ENCODE measurements at regions not wholly inside any gene's neighbourhood (a gene's known extent, or its start where the extent isn't known, plus 50 kb on each side); places are given as distances from the start of the nearest gene placed in this dataset.

DNA sequence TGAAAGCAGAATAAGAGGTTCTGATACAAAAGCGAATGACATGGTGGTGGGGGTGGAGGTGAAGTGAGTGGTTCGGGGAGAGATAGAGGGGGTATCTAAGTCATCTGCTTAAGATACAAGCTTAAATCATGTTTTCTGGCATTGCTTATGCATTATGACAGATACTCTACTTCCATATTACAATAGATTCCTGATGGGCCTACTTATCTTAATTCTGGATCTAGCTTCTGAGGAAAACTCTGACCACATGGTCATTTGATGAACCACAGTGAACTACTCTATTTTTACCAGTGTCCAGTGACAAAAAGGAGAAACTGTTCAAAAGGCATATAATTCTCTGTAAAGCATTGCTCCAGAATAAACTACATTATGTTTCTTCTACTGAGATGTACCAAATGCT is 673.7 kb upstream of the CCDC54 start:
- TF ChIP-seq, protein P1, sequence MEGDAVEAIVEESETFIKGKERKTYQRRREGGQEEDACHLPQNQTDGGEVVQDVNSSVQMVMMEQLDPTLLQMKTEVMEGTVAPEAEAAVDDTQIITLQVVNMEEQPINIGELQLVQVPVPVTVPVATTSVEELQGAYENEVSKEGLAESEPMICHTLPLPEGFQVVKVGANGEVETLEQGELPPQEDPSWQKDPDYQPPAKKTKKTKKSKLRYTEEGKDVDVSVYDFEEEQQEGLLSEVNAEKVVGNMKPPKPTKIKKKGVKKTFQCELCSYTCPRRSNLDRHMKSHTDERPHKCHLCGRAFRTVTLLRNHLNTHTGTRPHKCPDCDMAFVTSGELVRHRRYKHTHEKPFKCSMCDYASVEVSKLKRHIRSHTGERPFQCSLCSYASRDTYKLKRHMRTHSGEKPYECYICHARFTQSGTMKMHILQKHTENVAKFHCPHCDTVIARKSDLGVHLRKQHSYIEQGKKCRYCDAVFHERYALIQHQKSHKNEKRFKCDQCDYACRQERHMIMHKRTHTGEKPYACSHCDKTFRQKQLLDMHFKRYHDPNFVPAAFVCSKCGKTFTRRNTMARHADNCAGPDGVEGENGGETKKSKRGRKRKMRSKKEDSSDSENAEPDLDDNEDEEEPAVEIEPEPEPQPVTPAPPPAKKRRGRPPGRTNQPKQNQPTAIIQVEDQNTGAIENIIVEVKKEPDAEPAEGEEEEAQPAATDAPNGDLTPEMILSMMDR (IDR thresholded peaks at IDR 0.05): no peak
- TF ChIP-seq POLR2A (IDR thresholded peaks at IDR 0.05): no peak

All from uterus (tissue), 2 donors.